Hepatocyte (in vitro differentiated cells): ENCODE measurements at regions not wholly inside any gene's neighbourhood (a gene's known extent, or its start where the extent isn't known, plus 50 kb on each side); places are given as distances from the start of the nearest gene placed in this dataset.

Source experiments
- DNase-seq: peaks from one replicate; pipeline ENCODE4 v3.0.0-alpha.2; 2016; ENCODE audit warnings: low spot score
- H2AFZ ChIP-seq: fragments of 200-600 bp; sonication (generic); 2 replicates; pipeline ENCODE4 v1.6.0; 2016; ENCODE audit warnings: antibody characterized with exemption, mild to moderate bottlenecking
- H3K27ac ChIP-seq: fragments of 200-600 bp; sonication (generic); 2 replicates; pipeline ENCODE4 v1.5.1; 2016; ENCODE audit warnings: mild to moderate bottlenecking
- H3K27me3 ChIP-seq: fragments of 200-600 bp; sonication (generic); 2 replicates; pipeline ENCODE4 v1.6.1; 2016
- H3K36me3 ChIP-seq: fragments of 200-600 bp; sonication (generic); replicated peaks from 2 replicates; pipeline ENCODE4 v1.5.1; 2016; ENCODE audit warnings: low read depth; ENCODE audit not compliant: insufficient read depth
- H3K4me1 ChIP-seq: fragments of 200-600 bp; sonication (generic); 2 replicates; pipeline ENCODE4 v1.5.1; 2016; ENCODE audit warnings: mild to moderate bottlenecking, moderate library complexity; ENCODE audit not compliant: insufficient read depth
- H3K4me2 ChIP-seq: fragments of 200-600 bp; sonication (generic); 2 replicates; pipeline ENCODE4 v1.6.0; 2016
- H3K4me3 ChIP-seq: fragments of 200-600 bp; sonication (generic); 2 replicates; pipeline ENCODE4 v1.5.1; 2016; ENCODE audit warnings: mild to moderate bottlenecking
- H3K79me2 ChIP-seq: fragments of 200-600 bp; sonication (generic); 2 replicates; pipeline ENCODE4 v1.6.0; 2017; ENCODE audit warnings: mild to moderate bottlenecking
- H3K9me2 ChIP-seq: fragments of 200-600 bp; sonication (generic); replicated peaks from 2 replicates; pipeline ENCODE4 v1.6.0; 2017; ENCODE audit warnings: mild to moderate bottlenecking; ENCODE audit not compliant: insufficient read depth
- H3K9me3 ChIP-seq: fragments of 200-600 bp; sonication (generic); 2 replicates; pipeline ENCODE4 v1.5.1; 2016; ENCODE audit warnings: low read depth, mild to moderate bottlenecking
- H4K20me1 ChIP-seq: fragments of 200-600 bp; sonication (generic); 2 replicates; pipeline ENCODE4 v1.6.0; 2016; ENCODE audit warnings: mild to moderate bottlenecking; ENCODE audit not compliant: insufficient read depth, poor library complexity, severe bottlenecking
- EZH2 ChIP-seq: fragments of 200-600 bp; sonication (generic); IDR thresholded peaks from 2 replicates; pipeline ENCODE4 v1.6.1; 2016; ENCODE audit warnings: antibody characterized with exemption, mild to moderate bottlenecking, borderline replicate concordance
- EZH2phosphoT487 ChIP-seq: fragments of 200-600 bp; sonication (generic); IDR thresholded peaks from one replicate; pipeline ENCODE4 v1.6.1; 2018; ENCODE audit warnings: antibody characterized with exemption, mild to moderate bottlenecking, low read depth, moderate library complexity; ENCODE audit not compliant: unreplicated experiment, severe bottlenecking
- WGBS: methylation state at CpG from one replicate; pipeline ENCODE4 v1.1.6; 2016; ENCODE audit warnings: low lambda C conversion rate; ENCODE audit errors: missing lambda C conversion rate; 5-methylcytosine and 5-hydroxymethylcytosine counted together
- TF ChIP-seq, protein P1 (sequence below): fragments of 200-600 bp; sonication (generic); IDR thresholded peaks from 2 replicates; pipeline ENCODE4 v1.5.1; 2016; ENCODE audit warnings: antibody characterized with exemption, mild to moderate bottlenecking; ENCODE audit not compliant: poor library complexity

DNA sequence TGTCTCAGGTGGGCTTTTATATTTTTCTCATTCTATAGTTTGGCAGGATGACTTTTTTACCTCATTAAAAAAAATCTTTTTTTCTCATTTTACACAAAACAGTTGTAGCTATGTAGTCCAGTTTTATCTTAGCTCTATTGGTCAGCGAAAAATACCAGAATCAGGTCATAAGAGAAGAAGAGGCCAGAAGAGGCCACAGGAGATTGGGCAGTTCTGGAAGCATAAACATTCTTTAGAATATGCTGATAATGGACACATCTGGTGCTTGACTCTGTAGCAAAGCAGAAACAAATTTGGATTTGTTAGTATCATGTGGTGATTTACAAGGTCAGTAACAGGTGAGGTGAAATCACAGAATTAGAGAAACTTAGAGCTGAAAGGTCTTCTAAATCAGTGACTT is 66.6 kb upstream of the ARHGAP24 start:
- WGBS, result 78% methylated on average over 1 of the region's 1 CpG

DNA sequence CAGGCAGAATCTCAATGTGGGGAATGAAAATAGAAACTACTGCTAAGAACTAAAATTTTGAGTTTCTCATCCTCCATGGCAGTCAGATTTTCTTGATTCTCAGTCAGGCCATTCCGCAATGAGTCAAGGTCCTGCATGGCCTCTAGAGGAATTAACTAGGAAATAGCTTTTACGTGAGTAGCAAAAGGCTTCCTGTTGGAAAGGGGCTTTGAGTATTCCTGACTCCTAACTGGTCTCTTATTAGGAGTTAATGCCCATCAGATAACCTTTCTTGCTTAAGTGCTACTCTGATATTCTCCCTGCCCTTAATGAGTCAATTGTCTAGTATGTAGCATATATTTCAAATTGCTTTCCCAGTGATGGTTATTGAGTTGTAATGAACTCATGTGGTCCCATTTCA is 65.7 kb upstream of the ARHGAP24 start:
- Histone ChIP-seq H3K27ac (no peak overlapping the region), H3K4me2 (no peak overlapping the region), H3K4me1 (no peaks in the 10 kb centered on the region), H3K9me3 (no peaks in the 10 kb centered on the region), H3K9me2 (no peaks in the 10 kb centered on the region), H3K4me3 (no peak overlapping the region), H3K79me2 (no peaks in the 10 kb centered on the region), H3K36me3 (no peaks in the 10 kb centered on the region), H4K20me1 (no peaks in the 10 kb centered on the region), H2AFZ (no peak overlapping the region), H3K27me3 (no peaks in the 10 kb centered on the region)
- DNase-seq, result no peak
- 81% methylated on average over 2 of the region's 2 CpGs for WGBS
- TF ChIP-seq EZH2phosphoT487, result no peak
- no peak for TF ChIP-seq EZH2
- TF ChIP-seq, protein P1, sequence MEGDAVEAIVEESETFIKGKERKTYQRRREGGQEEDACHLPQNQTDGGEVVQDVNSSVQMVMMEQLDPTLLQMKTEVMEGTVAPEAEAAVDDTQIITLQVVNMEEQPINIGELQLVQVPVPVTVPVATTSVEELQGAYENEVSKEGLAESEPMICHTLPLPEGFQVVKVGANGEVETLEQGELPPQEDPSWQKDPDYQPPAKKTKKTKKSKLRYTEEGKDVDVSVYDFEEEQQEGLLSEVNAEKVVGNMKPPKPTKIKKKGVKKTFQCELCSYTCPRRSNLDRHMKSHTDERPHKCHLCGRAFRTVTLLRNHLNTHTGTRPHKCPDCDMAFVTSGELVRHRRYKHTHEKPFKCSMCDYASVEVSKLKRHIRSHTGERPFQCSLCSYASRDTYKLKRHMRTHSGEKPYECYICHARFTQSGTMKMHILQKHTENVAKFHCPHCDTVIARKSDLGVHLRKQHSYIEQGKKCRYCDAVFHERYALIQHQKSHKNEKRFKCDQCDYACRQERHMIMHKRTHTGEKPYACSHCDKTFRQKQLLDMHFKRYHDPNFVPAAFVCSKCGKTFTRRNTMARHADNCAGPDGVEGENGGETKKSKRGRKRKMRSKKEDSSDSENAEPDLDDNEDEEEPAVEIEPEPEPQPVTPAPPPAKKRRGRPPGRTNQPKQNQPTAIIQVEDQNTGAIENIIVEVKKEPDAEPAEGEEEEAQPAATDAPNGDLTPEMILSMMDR, result no peak

More for the DNA sequence above, 66.6 kb upstream of the ARHGAP24 start:
- Histone ChIP-seq H3K4me3 (no peak overlapping the region), H3K27ac (no peak overlapping the region), H3K27me3 (no peaks in the 10 kb centered on the region), H3K79me2 (no peaks in the 10 kb centered on the region), H4K20me1 (no peaks in the 10 kb centered on the region), H3K4me1 (no peaks in the 10 kb centered on the region), H3K9me3 (no peaks in the 10 kb centered on the region), H3K9me2 (no peaks in the 10 kb centered on the region), H3K4me2 (no peak overlapping the region), H2AFZ (no peak overlapping the region), H3K36me3 (no peaks in the 10 kb centered on the region)
- DNase-seq, result no peak
- TF ChIP-seq EZH2 (no peak), EZH2phosphoT487 (no peak)
- TF ChIP-seq, protein P1, result no peak

DNA sequence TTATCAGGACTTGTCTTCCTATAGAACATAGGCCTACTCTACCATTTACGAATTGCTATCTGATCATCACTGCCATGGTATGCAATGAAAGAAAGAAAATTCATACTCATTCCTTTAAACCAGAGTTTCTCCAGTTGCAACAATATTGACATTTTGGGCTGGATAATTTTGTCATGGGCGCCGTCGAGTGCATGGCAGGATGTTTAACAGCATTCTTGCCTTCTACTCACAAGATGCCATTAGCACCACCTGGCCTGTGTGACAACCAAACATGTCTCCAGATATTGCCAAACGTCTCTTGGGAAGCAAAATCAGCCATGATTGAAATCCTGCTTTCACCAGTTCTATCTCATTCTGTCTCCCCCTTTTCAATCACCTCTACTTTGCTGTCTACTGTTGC is 63.6 kb upstream of the ARHGAP24 start:
- WGBS, result 89% methylated on average over 5 of the region's 5 CpGs
- Histone ChIP-seq H3K79me2 (no peaks in the 10 kb centered on the region), H3K4me2 (no peak overlapping the region), H3K4me3 (no peak overlapping the region), H3K4me1 (no peaks in the 10 kb centered on the region), H3K9me3 (no peaks in the 10 kb centered on the region), H2AFZ (no peak overlapping the region), H3K27me3 (no peaks in the 10 kb centered on the region), H3K36me3 (no peaks in the 10 kb centered on the region), H3K9me2 (no peaks in the 10 kb centered on the region), H4K20me1 (no peaks in the 10 kb centered on the region), H3K27ac (no peak overlapping the region)
- no peak for DNase-seq
- no peak for TF ChIP-seq EZH2phosphoT487
- TF ChIP-seq EZH2, result no peak
- TF ChIP-seq, protein P1, result no peak

DNA sequence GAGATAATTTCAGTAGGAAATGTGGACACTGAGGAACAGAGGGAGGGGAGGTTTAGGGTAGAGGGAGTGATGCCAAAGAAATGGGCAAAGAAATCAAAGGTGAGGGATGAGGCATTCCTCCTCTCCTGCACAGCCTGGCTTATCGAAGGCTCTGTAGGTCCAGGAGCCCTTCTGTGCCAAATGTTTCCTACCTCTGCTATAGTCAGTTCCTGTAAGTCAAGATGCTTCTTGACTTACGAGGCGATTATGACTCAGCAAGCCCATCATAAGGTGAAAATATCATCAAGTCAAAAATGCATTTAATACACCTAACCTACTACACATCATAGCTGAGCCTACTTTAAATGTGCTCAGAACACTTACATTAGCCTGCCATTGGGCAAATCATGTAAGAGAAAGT is 60.0 kb upstream of the ARHGAP24 start:
- Histone ChIP-seq H3K9me3 (no peaks in the 10 kb centered on the region), H3K79me2 (no peaks in the 10 kb centered on the region), H2AFZ (no peak overlapping the region), H3K27ac (no peak overlapping the region), H3K9me2 (no peaks in the 10 kb centered on the region), H4K20me1 (no peaks in the 10 kb centered on the region), H3K27me3 (no peaks in the 10 kb centered on the region), H3K36me3 (no peaks in the 10 kb centered on the region), H3K4me1 (no peaks in the 10 kb centered on the region), H3K4me2 (no peak overlapping the region), H3K4me3 (no peak overlapping the region)
- no peak for TF ChIP-seq EZH2phosphoT487
- TF ChIP-seq, protein P1, result no peak
- no peak for DNase-seq
- 78% methylated on average over 3 of the region's 3 CpGs for WGBS
